ENCODE measurements at regions not wholly inside any gene's neighbourhood (a gene's known extent, or its start where the extent isn't known, plus 50 kb on each side); places are given as distances from the start of the nearest gene placed in this dataset.

DNA sequence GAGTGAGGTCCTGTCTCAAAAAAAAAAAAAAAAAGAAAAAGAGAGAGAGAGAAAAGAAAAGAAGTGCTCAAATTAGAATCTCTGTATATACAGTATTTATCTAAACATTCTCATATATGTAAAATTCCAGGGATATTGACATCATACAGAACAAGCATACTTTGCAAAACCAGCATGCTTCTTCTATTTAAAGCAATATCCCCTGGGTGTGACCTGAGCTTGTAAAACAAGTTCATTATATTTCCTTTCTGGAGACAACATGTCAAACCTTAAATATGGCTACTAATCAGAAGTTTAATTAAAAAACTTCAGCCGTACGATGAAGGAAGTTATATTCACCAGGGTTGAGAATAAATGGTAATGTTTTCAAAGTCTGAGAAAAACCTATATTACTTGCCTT, 175.8 kb upstream of the HMGA2 start:
- Histone ChIP-seq H3K9ac (ENCODE audit: low read length) (no peak overlapping the region), H3K36me3 (ENCODE audit: low read length) (no peaks in the 10 kb centered on the region), H3K79me2 (ENCODE audit: insufficient read depth, low read length) (no peaks in the 10 kb centered on the region), H3K4me3 (ENCODE audit: insufficient read depth, low read length, poor library complexity, severe bottlenecking) (no peak overlapping the region), H3F3A (ENCODE audit: insufficient read depth) (no peaks in the 10 kb centered on the region), H3K9me2 (replicated peaks; ENCODE audit: insufficient read depth, low read length) (no peaks in the 10 kb centered on the region), H4K20me1 (ENCODE audit: low read depth, low read length) (no peaks in the 10 kb centered on the region), H3K9me3 (ENCODE audit: insufficient read depth, low read length) (no peaks in the 10 kb centered on the region), H2AFZ (ENCODE audit: low read depth, low read length, severe bottlenecking) (no peak overlapping the region), H3K27ac (ENCODE audit: low read depth, low read length) (no peak overlapping the region), H3K4me2 (ENCODE audit: low read depth, low read length, poor library complexity, severe bottlenecking) (no peak overlapping the region), H3K27me3 (ENCODE audit: low read length) (no peaks in the 10 kb centered on the region)
- TF ChIP-seq EZH2phosphoT487 (conservative IDR thresholded peaks at IDR 0.05; ENCODE audit: low read length): no peak
- TF ChIP-seq, protein P1, sequence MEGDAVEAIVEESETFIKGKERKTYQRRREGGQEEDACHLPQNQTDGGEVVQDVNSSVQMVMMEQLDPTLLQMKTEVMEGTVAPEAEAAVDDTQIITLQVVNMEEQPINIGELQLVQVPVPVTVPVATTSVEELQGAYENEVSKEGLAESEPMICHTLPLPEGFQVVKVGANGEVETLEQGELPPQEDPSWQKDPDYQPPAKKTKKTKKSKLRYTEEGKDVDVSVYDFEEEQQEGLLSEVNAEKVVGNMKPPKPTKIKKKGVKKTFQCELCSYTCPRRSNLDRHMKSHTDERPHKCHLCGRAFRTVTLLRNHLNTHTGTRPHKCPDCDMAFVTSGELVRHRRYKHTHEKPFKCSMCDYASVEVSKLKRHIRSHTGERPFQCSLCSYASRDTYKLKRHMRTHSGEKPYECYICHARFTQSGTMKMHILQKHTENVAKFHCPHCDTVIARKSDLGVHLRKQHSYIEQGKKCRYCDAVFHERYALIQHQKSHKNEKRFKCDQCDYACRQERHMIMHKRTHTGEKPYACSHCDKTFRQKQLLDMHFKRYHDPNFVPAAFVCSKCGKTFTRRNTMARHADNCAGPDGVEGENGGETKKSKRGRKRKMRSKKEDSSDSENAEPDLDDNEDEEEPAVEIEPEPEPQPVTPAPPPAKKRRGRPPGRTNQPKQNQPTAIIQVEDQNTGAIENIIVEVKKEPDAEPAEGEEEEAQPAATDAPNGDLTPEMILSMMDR (IDR thresholded peaks at IDR 0.05; ENCODE audit: insufficient read depth, low read length, poor library complexity, severe bottlenecking): no peak

- H3K9me3 ChIP-seq (ENCODE audit: insufficient read depth, low read length): no peaks in the 10 kb centered on the region
- no peak overlapping the region for H3K4me2 ChIP-seq (ENCODE audit: low read depth, low read length, poor library complexity, severe bottlenecking)
- no peaks in the 10 kb centered on the region for H3K9me2 ChIP-seq (replicated peaks; ENCODE audit: insufficient read depth, low read length)
- H4K20me1 ChIP-seq (ENCODE audit: low read depth, low read length): no peaks in the 10 kb centered on the region
- no peak overlapping the region for H3K27ac ChIP-seq (ENCODE audit: low read depth, low read length)
- H3F3A ChIP-seq (ENCODE audit: insufficient read depth): no peaks in the 10 kb centered on the region
- no peaks in the 10 kb centered on the region for H3K79me2 ChIP-seq (ENCODE audit: insufficient read depth, low read length)
- H2AFZ ChIP-seq (ENCODE audit: low read depth, low read length, severe bottlenecking): no peak overlapping the region
- no peaks in the 10 kb centered on the region for H3K27me3 ChIP-seq (ENCODE audit: low read length)
- H3K4me3 ChIP-seq (ENCODE audit: insufficient read depth, low read length, poor library complexity, severe bottlenecking): no peak overlapping the region
- no peak for TF ChIP-seq EZH2phosphoT487 (conservative IDR thresholded peaks at IDR 0.05; ENCODE audit: low read length)
- TF ChIP-seq, protein P1 (IDR thresholded peaks at IDR 0.05; ENCODE audit: insufficient read depth, low read length, poor library complexity, severe bottlenecking): no peak
- no peaks in the 10 kb centered on the region for H3K36me3 ChIP-seq (ENCODE audit: low read length)
- no peak overlapping the region for H3K9ac ChIP-seq (ENCODE audit: low read length)
These were observed 175.2 kb upstream of the HMGA2 start for GRCh38 chr12:65649126-65649525.

DNA sequence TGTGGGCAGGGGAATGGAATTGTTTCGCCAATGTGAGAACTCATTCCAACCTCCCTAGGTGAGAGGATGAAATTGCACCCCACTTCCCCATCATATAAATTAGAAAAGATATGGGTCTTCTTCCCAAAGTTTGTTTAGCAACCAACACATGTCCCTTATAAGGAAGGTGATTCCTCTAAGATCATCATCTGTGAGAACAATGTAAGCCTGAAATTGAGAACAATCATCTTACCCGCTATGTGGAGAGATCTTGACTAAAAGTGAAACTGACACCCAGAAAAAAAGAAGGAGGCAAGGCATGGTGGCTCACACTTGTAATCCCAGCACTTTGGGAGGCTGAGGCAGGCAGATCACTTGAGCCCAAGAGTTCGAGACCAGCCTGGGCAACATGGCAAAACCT, 173.2 kb upstream of the HMGA2 start:
- no peak overlapping the region for H3K27ac ChIP-seq (ENCODE audit: low read depth, low read length)
- H2AFZ ChIP-seq (ENCODE audit: low read depth, low read length, severe bottlenecking): no peak overlapping the region
- H3K9ac ChIP-seq (ENCODE audit: low read length): no peak overlapping the region

More for the DNA sequence above, 173.2 kb upstream of the HMGA2 start:
- Histone ChIP-seq H3K27me3 (ENCODE audit: low read length) (no peaks in the 10 kb centered on the region), H3K4me3 (ENCODE audit: insufficient read depth, low read length, poor library complexity, severe bottlenecking) (no peak overlapping the region), H3K4me2 (ENCODE audit: low read depth, low read length, poor library complexity, severe bottlenecking) (no peak overlapping the region), H3K9me2 (replicated peaks; ENCODE audit: insufficient read depth, low read length) (no peaks in the 10 kb centered on the region), H3K36me3 (ENCODE audit: low read length) (no peaks in the 10 kb centered on the region), H3K9me3 (ENCODE audit: insufficient read depth, low read length) (no peaks in the 10 kb centered on the region), H4K20me1 (ENCODE audit: low read depth, low read length) (no peaks in the 10 kb centered on the region), H3F3A (ENCODE audit: insufficient read depth) (no peaks in the 10 kb centered on the region), H3K79me2 (ENCODE audit: insufficient read depth, low read length) (no peaks in the 10 kb centered on the region)
- TF ChIP-seq, protein P1 (IDR thresholded peaks at IDR 0.05; ENCODE audit: insufficient read depth, low read length, poor library complexity, severe bottlenecking): no peak
- TF ChIP-seq EZH2phosphoT487 (conservative IDR thresholded peaks at IDR 0.05; ENCODE audit: low read length): no peak
